Neural cell (in vitro differentiated cells): ENCODE measurements at regions not wholly inside any gene's neighbourhood (a gene's known extent, or its start where the extent isn't known, plus 50 kb on each side); places are given as distances from the start of the nearest gene placed in this dataset.

Experiments
- H2AFZ ChIP-seq: fragments of 200-600, 300-800 bp; sonication (generic), shearing (Covaris generic); 2 replicates; pipeline ENCODE4 v1.6.0; 2014; ENCODE audit warnings: low read depth, mild to moderate bottlenecking, antibody characterized with exemption, low read length, moderate library complexity
- H3F3A ChIP-seq: fragments of 200-600 bp; shearing (Covaris generic); 2 replicates; pipeline ENCODE4 v1.6.1; 2016; ENCODE audit warnings: mild to moderate bottlenecking, moderate library complexity, mixed read lengths, antibody characterized with exemption, low read length; ENCODE audit not compliant: insufficient read depth, poor library complexity, severe bottlenecking
- H3K27ac ChIP-seq: fragments of 200-600, 300-800 bp; sonication (generic), shearing (Covaris generic); 2 replicates; pipeline ENCODE4 v1.5.1; 2014; ENCODE audit warnings: mild to moderate bottlenecking, low read length, moderate library complexity
- H3K27me3 ChIP-seq: fragments of 300-800, 200-600 bp; sonication (generic), shearing (Covaris generic); 2 replicates; pipeline ENCODE4 v1.6.0; 2014; ENCODE audit warnings: mild to moderate bottlenecking, low read depth, low read length, moderate library complexity; ENCODE audit not compliant: insufficient read depth
- H3K36me3 ChIP-seq: fragments of 300-800, 200-600 bp; sonication (generic), shearing (Covaris generic); 2 replicates; pipeline ENCODE4 v1.5.1; 2014; ENCODE audit warnings: mild to moderate bottlenecking, antibody characterized with exemption, low read length, moderate library complexity; ENCODE audit not compliant: insufficient read depth
- H3K4me2 ChIP-seq: fragments of 300-800, 200-600 bp; sonication (generic), shearing (Covaris generic); 2 replicates; pipeline ENCODE4 v1.6.0; 2014; ENCODE audit warnings: mild to moderate bottlenecking, low read length
- H3K4me3 ChIP-seq: fragments of 300-800, 200-600 bp; sonication (generic), shearing (Covaris generic); 2 replicates; pipeline ENCODE4 v1.5.1; 2014; ENCODE audit warnings: mild to moderate bottlenecking, low read length, moderate library complexity
- H3K79me2 ChIP-seq: fragments of 200-600 bp; shearing (Covaris generic); replicated peaks from 2 replicates; pipeline ENCODE4 v1.6.0; 2014; ENCODE audit warnings: mild to moderate bottlenecking, low read length, moderate library complexity; ENCODE audit not compliant: insufficient read depth
- H3K9ac ChIP-seq: fragments of 300-800, 200-600 bp; sonication (generic), shearing (Covaris generic); 2 replicates; pipeline ENCODE4 v1.6.1; 2016; ENCODE audit warnings: mild to moderate bottlenecking, low read length, mixed read lengths
- H3K9me2 ChIP-seq: fragments of 200-600 bp; shearing (Covaris generic); 2 replicates; pipeline ENCODE4 v1.6.1; 2016; ENCODE audit warnings: mild to moderate bottlenecking, low read length, mixed read lengths; ENCODE audit not compliant: insufficient read depth
- H3K9me3 ChIP-seq: fragments of 200-600, 300-800 bp; sonication (generic), shearing (Covaris generic); 2 replicates; pipeline ENCODE4 v1.6.1; 2016; ENCODE audit warnings: mild to moderate bottlenecking, mixed run types, low read length, moderate library complexity, mixed read lengths
- H4K20me1 ChIP-seq: fragments of 200-600 bp; shearing (Covaris generic); 2 replicates; pipeline ENCODE4 v1.6.1; 2016; ENCODE audit warnings: mild to moderate bottlenecking, mixed run types; ENCODE audit not compliant: insufficient read depth
- EP300 ChIP-seq: fragments of 450-650 bp; conservative IDR thresholded peaks from 2 replicates; pipeline ENCODE4 v1.6.1; 2014; ENCODE audit warnings: antibody characterized with exemption, mild to moderate bottlenecking, moderate library complexity; ENCODE audit not compliant: poor library complexity, severe bottlenecking
- EZH2 ChIP-seq: fragments of 200-600, 300-800 bp; shearing (Covaris generic), sonication (generic); IDR thresholded peaks from 2 replicates; pipeline ENCODE4 v1.6.1; 2014; ENCODE audit warnings: antibody characterized with exemption, low read length, borderline replicate concordance, mild to moderate bottlenecking; ENCODE audit not compliant: insufficient read depth, poor library complexity, severe bottlenecking
- MXI1 ChIP-seq: fragments of 450-650 bp; conservative IDR thresholded peaks from 2 replicates; pipeline ENCODE4 v1.6.1; 2014; ENCODE audit warnings: antibody characterized with exemption, mild to moderate bottlenecking; ENCODE audit not compliant: poor library complexity, severe bottlenecking
- POLR2AphosphoS5 ChIP-seq: IDR thresholded peaks from 2 replicates; pipeline ENCODE4 v1.6.1; 2012
- RAD21 ChIP-seq: fragments of 450-650 bp; conservative IDR thresholded peaks from 2 replicates; pipeline ENCODE4 v1.6.1; 2014; ENCODE audit warnings: antibody characterized with exemption, mild to moderate bottlenecking, moderate library complexity
- SMC3 ChIP-seq: fragments of 450-650 bp; conservative IDR thresholded peaks from 2 replicates; pipeline ENCODE4 v1.6.1; 2014; ENCODE audit warnings: antibody characterized with exemption, mild to moderate bottlenecking, moderate library complexity; ENCODE audit not compliant: poor library complexity
- TAF1 ChIP-seq: IDR thresholded peaks from 2 replicates; pipeline ENCODE4 v1.6.1; 2012; ENCODE audit warnings: low read depth
- TF ChIP-seq, protein P1 (sequence below): IDR thresholded peaks from 2 replicates; pipeline ENCODE4 v1.6.1; 2012; ENCODE audit warnings: borderline replicate concordance
- TF ChIP-seq, protein P2 (sequence below): fragments of 450-650 bp; IDR thresholded peaks from 2 replicates; pipeline ENCODE4 v1.5.1; 2014; ENCODE audit warnings: antibody characterized with exemption, mild to moderate bottlenecking, moderate library complexity; ENCODE audit not compliant: poor library complexity, severe bottlenecking

DNA sequence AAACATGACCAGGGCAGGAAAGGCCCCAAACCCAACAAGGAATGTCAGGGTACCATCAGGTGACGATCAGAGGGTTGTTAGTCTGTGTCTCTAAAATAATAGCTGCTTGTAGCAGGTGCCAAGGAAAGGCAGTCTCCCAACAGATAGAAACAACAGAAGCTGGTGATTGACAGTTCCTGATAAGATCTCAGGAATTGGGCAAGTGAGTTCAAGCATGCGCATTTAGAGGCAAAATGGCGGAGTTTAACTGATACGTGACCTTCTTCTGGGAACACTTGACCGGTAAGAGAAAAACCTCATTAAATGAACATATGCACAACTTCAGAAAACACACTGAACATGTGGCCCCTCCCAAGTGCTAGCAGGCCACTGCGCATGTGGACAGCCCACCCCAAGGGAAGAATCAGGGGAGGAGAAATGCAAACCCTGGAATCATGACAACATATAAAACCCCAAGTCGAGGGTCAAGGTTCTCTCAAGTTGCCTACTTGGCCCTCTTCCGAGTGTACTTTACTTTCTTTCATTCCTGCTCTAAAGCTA lies 664.9 kb downstream of the KCNJ3 start:
- Histone ChIP-seq H3K9me3 (no peaks in the 10 kb centered on the region), H3K79me2 (no peaks in the 10 kb centered on the region), H3K4me2 (no peak overlapping the region), H4K20me1 (no peaks in the 10 kb centered on the region), H3K27ac (no peak overlapping the region), H3K9me2 (no peaks in the 10 kb centered on the region), H3K27me3 (no peaks in the 10 kb centered on the region), H2AFZ (no peak overlapping the region), H3K4me3 (no peak overlapping the region), H3K9ac (no peak overlapping the region), H3F3A (no peaks in the 10 kb centered on the region), H3K36me3 (no peaks in the 10 kb centered on the region)
- TF ChIP-seq, protein P1, sequence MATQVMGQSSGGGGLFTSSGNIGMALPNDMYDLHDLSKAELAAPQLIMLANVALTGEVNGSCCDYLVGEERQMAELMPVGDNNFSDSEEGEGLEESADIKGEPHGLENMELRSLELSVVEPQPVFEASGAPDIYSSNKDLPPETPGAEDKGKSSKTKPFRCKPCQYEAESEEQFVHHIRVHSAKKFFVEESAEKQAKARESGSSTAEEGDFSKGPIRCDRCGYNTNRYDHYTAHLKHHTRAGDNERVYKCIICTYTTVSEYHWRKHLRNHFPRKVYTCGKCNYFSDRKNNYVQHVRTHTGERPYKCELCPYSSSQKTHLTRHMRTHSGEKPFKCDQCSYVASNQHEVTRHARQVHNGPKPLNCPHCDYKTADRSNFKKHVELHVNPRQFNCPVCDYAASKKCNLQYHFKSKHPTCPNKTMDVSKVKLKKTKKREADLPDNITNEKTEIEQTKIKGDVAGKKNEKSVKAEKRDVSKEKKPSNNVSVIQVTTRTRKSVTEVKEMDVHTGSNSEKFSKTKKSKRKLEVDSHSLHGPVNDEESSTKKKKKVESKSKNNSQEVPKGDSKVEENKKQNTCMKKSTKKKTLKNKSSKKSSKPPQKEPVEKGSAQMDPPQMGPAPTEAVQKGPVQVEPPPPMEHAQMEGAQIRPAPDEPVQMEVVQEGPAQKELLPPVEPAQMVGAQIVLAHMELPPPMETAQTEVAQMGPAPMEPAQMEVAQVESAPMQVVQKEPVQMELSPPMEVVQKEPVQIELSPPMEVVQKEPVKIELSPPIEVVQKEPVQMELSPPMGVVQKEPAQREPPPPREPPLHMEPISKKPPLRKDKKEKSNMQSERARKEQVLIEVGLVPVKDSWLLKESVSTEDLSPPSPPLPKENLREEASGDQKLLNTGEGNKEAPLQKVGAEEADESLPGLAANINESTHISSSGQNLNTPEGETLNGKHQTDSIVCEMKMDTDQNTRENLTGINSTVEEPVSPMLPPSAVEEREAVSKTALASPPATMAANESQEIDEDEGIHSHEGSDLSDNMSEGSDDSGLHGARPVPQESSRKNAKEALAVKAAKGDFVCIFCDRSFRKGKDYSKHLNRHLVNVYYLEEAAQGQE = no peak
- no peak for TF ChIP-seq SMC3
- TF ChIP-seq EZH2 = no peak
- no peak for TF ChIP-seq MXI1
- TF ChIP-seq POLR2AphosphoS5 = no peak
- TF ChIP-seq, protein P2, sequence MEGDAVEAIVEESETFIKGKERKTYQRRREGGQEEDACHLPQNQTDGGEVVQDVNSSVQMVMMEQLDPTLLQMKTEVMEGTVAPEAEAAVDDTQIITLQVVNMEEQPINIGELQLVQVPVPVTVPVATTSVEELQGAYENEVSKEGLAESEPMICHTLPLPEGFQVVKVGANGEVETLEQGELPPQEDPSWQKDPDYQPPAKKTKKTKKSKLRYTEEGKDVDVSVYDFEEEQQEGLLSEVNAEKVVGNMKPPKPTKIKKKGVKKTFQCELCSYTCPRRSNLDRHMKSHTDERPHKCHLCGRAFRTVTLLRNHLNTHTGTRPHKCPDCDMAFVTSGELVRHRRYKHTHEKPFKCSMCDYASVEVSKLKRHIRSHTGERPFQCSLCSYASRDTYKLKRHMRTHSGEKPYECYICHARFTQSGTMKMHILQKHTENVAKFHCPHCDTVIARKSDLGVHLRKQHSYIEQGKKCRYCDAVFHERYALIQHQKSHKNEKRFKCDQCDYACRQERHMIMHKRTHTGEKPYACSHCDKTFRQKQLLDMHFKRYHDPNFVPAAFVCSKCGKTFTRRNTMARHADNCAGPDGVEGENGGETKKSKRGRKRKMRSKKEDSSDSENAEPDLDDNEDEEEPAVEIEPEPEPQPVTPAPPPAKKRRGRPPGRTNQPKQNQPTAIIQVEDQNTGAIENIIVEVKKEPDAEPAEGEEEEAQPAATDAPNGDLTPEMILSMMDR = no peak
- TF ChIP-seq RAD21 = no peak
- no peak for TF ChIP-seq TAF1
- TF ChIP-seq EP300 = no peak

DNA sequence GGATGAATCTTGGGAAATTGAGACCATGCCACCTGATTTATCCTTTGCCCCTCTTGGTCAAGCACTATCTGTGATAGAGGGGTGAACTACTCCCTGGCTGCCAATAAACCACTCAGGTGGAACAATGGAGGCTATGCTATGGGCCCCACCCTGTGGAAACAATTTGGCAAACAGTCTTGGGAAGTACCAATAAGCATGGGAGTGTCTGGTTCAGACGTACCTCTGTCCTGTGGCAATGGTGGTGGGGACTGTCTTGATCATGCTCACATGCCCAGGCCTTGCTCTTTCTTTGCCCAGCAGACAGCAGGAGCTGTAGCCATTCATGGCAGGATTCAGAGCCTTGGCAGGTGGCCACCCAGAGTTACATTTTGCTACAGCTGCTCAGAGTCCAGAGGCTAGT lies 658.7 kb downstream of the KCNJ3 start:
- no peaks in the 10 kb centered on the region for H3K36me3 ChIP-seq
- H3K9me3 ChIP-seq = no peaks in the 10 kb centered on the region
- no peak overlapping the region for H3K4me3 ChIP-seq
- TF ChIP-seq EZH2 = no peak
- TF ChIP-seq, protein P1 = no peak
- no peaks in the 10 kb centered on the region for H3K27me3 ChIP-seq
- no peaks in the 10 kb centered on the region for H3K9me2 ChIP-seq
- no peak overlapping the region for H2AFZ ChIP-seq
- H4K20me1 ChIP-seq = no peaks in the 10 kb centered on the region
- H3K4me2 ChIP-seq = no peak overlapping the region
- no peaks in the 10 kb centered on the region for H3F3A ChIP-seq
- H3K27ac ChIP-seq = no peak overlapping the region
- H3K9ac ChIP-seq = no peak overlapping the region
- no peaks in the 10 kb centered on the region for H3K79me2 ChIP-seq
